GM19438 (cell line): ENCODE measurements at regions not wholly inside any gene's neighbourhood (a gene's known extent, or its start where the extent isn't known, plus 50 kb on each side); places are given as distances from the start of the nearest gene placed in this dataset.
"Not testable (repeated sequence)": the region's sequence is repeated elsewhere in the genome, so short reads cannot be mapped to it uniquely, and the experiment has no call there.

Experiments
- ATAC-seq: cut with Tn5 transposase; IDR thresholded peaks from one replicate; pipeline ENCODE4 v1.9.1; 2021; ENCODE audit warnings: low read depth; ENCODE audit not compliant: unreplicated experiment

DNA sequence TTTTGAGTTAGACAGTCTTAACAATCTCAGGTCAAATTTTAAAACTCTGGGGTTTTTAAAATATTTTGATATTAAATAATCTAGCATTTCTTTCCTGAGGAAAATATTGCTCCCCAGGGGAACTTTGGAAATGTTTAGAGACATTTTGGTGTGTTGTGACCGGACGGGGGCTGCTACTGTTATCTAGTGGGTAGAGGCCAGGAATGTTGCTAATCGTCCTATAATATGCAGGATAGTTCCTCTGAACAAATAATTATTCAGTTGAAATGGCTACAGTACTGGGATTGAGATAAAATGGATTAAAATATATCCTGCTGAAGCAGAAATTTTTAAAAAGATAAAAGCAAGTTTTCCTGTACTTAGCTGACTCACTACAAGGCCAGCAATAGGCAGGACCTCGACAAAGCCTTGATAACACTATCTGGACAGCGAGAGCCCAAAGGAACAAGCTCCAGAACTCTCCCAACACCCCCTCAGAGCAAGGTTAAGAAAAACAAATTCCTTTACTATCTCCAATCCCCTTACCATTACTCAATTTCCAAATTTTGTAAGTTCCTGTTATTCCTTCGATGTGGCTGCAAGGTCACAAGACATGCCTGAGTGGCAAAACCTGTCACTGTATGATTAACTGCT is 1407.4 kb downstream of the SUCLG1 start:
- ATAC-seq, result no peak

DNA sequence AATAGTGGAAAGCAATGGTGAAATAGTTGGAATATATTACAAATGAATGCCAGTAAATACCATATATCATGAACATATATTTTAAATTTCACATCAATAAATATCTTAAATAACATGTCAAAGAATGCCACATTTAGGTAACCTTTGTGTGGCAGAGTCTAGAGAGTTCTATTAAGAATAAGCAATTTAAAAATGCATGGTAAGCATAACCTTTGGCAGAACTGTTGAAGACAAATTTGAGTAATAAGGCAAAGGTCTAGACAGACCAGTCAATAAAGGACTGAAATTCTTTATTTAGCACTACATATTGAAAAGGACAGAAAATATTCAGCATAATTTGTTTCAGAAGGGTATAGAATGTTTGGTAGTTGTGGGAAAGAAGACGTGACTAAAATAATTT is 1417.0 kb downstream of the SUCLG1 start:
- ATAC-seq, result no peak

DNA sequence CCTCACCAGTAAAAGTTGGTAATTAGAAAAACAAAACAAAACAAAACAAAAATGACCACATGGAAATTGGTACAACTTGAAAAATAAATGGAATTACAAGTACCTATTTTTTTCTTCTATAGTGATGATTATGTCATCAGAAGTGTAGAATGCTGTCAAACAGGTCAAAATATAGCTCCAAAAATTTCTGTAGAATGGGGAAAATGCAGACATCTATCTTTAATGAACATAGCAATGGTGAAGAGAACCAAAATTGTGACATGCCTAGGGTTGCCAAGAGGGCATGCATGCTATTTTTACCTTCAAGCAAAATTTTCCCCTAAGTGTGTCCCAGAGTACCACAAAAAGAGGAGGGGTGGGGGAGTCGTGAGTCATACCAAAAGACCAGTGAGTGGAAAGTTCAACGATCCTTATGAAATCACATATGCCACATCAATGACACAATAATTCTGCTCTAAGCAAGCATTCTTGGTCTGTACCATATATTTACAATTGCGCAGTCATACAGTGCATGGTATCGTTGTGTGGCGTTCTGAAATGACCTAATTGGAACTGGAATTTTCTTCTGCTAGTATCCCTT is 1436.4 kb downstream of the SUCLG1 start:
- no peak for ATAC-seq

DNA sequence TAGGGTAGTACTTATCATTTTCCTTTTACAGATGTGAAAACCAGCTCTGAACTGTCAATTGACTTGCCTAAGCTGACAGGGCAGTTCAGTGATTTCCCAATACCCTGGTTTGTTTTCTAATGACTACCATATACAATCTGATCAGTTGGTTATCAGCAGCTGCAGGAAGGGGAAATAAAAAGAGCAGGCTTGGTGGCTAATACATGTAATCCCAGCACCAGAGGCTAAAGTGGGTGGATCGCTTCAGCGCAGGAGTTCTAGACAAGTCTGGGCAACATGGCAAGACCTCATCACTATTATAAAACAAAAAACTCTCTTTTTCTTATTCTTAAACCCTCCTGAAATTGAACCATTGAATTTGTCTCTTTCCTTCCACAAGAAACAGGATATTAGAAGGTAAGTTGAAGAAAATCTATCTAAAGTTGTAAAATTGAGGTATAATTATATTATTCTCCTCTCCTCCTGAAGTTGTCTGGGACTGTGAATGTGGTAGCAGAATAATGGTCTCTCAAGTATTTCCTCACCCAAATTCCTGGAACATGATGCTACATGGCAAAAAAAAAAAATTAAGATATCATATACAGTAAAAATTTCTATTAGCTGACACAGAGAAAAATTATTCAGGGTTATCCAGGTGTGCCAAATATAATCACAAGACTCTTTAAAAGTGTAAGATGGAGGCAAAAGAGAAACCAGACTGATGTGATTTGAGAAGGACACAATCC is 1441.6 kb downstream of the SUCLG1 start:
- ATAC-seq, result no peak

DNA sequence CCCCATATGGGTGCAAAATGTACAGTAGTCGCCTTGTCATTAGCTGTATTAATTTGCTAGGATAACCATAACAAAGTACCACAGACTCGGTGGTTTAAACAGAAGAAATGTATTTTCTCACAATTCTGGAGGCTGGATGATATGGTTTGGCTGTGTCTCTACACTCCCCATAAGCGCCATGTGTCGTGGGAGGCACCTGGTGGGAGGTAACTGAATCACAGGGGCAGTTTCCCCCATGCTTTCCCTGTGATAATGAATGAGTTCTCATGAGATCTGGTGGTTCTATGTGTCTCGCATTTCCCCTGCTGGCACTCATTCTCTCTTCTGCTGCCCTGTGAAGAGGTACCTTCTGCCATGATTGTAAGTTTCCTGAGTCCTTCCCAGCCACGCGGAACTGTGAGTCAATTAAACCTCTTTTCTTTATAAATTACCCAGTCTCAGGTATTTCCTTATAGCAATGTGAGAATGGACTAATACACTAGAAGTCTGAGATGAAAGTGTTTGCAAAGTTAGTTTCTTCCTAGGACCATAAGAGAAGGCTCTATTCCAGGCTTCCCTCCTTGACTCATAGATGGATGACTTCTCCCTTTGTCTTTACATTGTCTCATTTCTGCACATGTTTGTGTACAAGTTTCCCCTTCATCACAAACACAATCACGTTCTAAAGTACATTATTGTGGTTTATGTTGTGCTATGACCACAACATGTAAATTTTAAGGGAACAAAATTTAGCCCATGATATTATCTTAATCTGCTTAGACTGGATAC is 1442.6 kb downstream of the SUCLG1 start:
- no peak for ATAC-seq

DNA sequence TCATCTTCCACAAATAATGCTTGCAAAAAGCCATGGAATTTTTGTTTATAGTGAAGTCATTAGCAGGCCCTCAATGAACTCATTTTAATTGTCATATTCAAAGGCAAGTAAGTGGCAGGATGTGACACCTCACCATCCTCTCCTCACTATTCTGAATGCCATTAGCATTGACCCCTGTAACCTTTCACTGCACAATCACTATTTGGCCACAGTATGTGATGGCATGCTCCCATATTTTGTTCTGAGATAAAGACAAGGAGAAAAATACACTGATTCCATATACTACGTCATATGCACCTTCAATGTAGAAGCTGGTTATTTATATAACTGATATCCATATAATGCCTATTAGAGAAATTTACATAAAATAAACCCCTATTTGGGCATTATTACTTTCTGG is 1443.2 kb downstream of the SUCLG1 start:
- no peak for ATAC-seq

DNA sequence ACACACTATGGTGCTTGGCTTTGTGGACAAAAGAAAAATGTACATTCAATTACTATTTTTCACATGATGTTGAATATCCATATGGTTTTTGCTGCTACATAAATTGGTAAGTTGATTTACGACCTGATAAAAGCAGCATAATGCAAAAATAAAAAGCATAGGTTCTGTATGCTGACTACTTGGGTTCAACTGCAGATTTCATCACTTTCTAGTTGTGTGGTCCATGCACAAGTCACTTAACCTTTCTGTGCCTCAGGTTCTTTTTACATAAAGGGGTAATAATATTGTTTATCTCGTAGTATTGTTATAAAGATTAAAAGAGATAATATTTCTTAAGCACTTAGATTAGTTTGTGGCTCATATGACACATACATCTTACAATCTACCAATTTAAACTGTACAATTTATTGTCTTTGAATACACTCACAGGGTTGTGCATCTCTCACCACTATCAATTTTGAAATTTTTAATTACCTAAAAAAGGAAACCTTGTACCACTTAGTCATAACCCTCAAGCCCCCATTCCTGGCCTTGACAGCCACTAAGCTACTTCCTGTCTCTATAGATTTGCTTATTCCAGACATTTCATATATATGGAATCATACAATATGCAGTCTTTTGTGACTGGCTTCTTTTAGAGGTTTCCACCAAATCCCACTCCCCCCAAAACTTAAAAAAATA is 1443.9 kb downstream of the SUCLG1 start:
- no peak for ATAC-seq

DNA sequence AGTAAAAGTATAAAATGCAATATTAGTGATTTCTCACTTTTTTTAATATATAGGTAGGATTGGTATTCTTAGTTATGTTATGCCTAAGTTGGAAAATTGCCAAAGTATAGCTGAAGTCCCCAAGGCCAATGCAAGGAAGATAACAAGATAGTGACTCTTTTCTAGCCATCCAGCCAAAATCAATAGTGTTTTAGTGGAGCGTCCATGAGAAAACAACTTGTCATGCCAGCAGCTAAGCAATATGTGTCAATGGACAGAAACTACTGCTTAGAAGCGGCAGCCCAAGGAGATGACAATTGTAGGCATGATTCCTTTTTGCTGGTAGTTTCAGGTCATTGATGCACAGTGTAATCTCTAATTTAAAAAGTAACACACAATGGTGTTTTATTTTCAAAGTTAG is 1444.6 kb downstream of the SUCLG1 start:
- no peak for ATAC-seq

DNA sequence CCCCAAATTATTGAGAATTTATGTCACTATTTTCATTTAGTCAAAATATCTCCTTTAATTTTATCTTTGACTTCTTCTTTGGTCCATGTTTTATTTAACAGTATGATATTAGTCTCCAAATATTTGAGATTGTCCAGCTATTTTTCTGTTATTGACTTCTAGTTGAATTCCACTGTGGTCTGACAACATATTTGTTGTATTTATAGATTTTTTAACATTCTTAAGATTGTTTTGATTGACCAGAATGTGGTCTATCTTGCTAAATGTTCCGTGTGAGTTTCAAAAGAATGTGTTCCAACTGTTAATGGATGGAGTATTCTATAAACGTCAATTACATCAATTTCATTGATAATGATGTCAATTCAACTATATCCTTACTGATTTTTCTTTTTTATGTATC is 1452.1 kb downstream of the SUCLG1 start:
- no peak for ATAC-seq

DNA sequence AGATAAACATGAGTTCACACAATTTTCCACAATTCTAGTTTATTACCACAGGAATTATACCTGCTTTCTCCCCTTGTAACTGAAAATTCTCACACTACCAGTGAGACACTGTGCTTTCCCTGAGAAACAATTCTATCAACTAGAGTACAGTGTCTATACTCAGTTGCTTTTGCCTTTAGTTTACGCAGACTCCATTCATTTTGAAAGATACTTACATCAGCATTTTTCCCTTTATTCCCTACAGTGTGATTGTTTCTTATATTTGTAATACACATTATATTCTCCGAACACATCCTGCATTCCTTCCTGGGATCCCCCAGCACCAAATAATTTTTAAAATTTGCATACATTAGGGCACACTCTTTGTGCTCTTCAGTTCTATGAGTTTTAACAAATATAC is 1455.5 kb downstream of the SUCLG1 start:
- no peak for ATAC-seq

DNA sequence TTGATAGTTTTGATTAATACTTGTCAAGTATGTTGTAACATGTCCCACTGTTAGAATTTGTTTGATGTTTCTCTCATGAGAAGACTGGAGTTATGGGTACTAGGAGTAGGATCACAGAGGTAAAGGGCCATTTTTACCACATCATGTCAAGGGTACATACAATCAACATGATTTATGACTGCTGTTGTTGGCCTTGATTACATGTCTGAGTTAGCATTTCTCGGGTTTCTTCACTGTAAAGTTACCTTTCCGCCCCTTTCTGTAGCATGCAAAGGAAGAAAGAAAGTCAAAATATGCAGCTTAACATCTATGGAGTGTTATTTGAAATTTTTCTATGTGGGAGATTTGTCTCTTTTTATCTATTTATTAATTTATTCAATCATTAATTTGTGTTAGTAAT is 1456.4 kb downstream of the SUCLG1 start:
- ATAC-seq, result no peak

DNA sequence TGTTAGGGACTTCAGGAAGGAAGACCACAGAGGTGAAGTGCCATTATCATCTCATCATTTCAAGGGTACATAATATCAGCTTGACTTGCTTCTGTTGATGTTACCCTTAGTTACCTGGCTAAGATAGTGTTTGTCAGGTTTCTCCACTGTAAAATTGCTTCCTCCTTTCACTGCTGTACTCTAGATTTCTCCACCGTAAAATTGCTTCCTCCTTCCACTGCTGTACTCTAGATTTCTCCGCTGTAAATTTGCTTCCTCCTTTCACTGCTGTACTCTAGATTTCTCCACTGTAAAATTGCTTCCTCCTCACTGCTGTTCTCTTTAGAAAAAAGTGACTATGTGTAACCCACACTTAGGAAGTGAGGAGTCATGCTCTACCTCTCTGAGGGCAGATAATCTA is 1460.3 kb downstream of the SUCLG1 start:
- ATAC-seq, result no peak

DNA sequence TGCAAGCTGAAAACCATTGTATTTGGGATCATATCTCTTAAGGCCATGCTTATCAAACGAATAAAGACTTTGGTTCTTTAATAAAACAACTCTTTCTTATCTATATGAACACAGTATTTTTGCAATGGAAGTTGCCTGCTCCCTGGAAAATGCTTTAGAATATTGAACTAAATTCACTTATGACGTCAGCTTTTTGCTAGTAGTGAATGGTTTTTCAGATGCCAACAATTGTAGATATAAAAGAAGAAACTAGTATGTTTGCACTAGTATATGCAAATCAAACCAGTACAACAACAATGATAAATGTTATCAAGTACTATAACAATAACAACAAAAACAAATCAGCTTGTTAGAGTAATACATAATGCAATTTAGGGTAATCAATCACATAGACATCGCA is 1462.9 kb downstream of the SUCLG1 start:
- ATAC-seq, result no peak

DNA sequence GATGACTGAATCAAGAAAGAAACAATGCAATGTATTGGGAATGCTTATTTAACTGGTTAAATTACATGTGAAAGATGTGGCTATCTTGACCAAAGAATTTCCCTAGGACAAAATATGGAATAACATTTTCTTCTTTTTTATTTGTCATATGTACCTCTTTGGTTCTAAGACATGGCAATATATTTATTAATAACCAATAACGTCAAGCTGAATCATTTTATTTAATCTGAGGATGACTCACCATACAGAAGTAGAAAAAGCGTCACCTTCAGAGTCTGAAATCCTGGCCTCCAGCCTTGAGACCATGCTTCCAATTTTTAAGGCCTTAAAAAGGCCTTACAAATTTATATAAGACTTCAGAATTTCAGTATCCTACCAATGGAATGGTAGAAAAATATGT is 1464.9 kb downstream of the SUCLG1 start:
- no peak for ATAC-seq

DNA sequence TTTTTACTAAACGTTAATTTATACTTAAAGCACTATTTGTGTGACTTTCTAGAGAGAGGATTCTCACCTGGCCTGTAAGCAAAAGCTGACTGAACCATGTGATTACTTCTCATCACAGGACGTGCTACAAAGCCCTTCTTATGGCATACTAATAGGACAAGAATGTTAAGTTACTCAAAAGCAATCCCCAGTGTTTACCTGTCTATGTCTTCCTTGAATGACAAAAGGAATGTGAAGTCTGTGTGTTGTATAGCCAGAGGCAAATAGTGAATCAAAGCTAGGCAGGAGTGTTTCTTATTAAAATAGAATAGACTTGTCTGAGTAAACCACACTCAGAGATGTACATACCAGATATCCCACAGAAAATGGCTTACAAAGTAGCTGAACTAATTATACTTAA is 1465.5 kb downstream of the SUCLG1 start:
- ATAC-seq, result no peak

DNA sequence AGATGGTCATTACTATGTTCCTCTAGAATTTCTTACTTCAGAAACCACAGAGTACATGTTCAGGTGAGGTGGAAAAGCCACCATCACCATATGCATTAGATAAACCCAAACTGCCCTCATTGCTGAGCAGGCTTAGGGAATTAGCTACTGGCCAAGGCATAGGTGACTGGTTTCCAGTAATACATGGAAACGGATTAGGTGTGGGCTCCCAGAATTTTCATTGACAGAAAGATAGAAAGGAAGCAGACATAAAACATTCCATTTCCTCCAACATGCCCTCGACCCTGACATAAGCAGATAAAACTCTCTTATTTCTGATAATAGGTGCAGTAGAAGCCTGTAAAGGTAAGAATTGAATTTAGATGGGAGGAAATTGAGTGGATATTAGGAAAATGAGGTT is 1466.1 kb downstream of the SUCLG1 start:
- no peak for ATAC-seq

DNA sequence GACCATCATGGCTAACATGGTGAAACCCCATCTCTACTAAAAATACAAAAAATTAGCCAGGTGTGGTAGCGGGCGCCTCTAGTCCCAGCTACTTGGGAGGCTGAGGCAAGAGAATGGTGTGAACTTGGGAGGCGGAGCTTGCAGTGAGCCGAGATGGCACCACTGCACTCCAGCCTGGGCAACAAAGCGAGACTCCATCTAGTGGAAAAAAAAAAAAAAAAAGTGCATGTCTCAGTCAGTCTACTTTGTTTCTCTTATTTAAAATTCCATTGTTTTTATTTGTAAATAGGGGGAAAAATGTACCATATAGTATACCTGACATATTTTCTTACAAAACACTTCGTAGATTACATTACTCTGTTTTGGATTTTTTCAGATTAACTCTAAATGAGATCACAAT is 1471.4 kb downstream of the SUCLG1 start:
- ATAC-seq, result not testable (repeated sequence)

DNA sequence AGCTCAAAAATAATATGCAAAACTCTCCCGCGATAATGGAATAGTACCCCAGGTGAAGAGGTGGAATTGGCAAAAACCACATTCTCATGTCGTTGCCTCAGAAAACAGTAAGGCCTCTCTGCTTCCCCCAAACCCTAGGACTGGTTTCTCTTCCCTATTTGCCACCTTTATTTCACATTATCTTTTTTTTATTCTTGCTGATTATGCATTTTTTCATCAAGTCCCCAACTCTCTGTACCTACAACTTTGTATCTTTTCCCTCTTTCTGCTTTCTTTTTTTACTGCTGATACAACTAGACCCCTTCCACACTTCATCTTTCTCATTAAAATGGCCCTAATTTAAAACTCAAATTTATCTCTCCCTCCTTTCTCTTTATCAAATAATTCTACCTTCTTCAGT is 1472.2 kb downstream of the SUCLG1 start:
- ATAC-seq, result no peak

DNA sequence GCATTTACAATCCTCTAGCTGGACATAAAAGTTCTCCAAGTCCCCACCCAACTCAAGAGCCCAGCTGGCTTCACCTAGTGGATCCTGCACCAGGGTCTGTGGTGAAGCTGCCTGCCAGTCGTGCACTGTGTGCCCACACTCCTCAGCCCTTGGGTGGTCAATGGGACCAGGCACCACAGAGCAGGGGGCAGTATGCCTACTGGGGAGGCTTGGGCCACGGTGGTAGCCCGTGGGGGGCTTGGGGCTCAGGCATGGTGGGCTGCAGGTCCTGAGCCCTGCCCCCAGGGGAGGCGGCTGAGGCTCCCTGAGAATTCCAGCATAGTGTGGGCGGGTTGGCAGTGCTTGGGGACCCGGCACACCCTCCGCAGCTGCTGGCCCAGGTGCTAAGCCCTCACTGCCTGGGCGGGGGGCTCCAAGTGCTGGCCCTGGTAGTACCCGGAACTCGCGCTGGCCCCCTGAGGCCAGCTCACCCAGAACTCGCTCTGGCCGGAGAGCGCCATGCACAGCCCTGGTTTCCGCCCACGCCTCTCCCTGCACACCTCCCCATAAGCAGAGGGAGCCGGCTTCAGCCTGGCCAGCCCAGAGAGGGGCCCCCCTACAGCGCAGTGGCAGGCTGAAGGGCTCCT is 1473.4 kb downstream of the SUCLG1 start:
- ATAC-seq, result no peak

DNA sequence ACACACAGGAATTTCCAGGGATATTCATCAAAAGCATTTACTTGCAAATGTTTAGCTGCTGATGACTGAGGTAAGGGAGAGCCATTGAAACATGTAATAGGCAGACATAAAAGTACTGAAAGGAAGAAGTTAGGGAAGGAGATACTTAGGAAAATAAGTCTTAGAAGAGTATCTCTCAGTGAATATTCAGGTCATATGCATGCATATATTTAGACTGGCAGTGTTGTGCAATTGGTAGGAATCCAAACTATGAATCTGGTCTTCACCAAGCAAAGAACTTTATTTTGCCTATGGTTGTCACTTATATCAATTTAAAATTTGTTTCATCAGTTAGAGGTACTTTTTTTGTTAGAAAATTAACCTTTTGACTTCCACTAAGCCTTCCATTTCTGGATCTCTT is 1490.7 kb downstream of the SUCLG1 start:
- no peak for ATAC-seq
